ENCODE measurements at regions not wholly inside any gene's neighbourhood (a gene's known extent, or its start where the extent isn't known, plus 50 kb on each side); places are given as distances from the start of the nearest gene placed in this dataset.
"Not testable (repeated sequence)": the region's sequence is repeated elsewhere in the genome, so short reads cannot be mapped to it uniquely, and the experiment has no call there.

GRCh38 chr3:13248640-13249039 is 171.5 kb downstream of the NUP210 start:
- no peak for DNase-seq

DNA sequence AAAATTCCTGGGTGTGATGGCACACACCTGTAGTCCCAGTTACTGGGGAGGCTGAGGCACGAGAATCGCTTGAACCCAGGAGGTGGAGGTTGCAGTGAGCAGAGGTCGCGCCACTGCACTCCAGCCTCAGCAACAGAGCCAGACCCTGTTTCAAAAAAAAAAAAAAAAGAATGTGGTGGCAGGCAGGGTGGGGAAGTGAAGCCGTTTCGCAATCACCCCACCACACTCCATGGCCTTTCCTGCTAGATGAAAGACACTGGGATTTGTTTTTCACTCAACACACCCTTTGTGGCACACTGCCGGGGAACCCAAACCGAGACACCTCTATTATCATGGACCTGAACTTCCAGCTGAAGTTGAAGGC is 172.4 kb upstream of the IQSEC1 start:
- no peak for DNase-seq

GRCh38 chr3:13243586-13243985 is 170.4 kb upstream of the IQSEC1 start:
- DNase-seq: no peak

DNA sequence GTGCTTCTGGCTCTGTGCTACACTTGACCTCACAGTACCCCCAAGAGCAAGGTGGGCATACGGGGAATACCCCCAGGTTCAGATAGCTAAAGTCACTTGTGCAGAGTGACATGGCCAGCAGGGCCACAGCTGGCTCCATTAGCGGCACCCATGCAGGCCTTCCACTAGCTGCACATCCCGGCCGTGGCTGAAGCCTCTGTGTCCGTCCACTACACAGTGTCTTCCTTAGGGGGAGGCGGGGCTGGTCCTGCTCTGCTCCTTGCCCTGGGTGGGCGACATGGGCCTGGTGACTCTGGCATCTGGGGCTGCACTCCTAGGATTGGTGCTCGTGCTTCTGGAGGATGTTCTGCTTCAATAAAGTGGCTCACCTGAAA is 169.1 kb upstream of the IQSEC1 start:
- no peak for DNase-seq

- DNase-seq: no peak
Observed at GRCh38 chr3:13241621-13242363, 168.6 kb upstream of the IQSEC1 start.

DNA sequence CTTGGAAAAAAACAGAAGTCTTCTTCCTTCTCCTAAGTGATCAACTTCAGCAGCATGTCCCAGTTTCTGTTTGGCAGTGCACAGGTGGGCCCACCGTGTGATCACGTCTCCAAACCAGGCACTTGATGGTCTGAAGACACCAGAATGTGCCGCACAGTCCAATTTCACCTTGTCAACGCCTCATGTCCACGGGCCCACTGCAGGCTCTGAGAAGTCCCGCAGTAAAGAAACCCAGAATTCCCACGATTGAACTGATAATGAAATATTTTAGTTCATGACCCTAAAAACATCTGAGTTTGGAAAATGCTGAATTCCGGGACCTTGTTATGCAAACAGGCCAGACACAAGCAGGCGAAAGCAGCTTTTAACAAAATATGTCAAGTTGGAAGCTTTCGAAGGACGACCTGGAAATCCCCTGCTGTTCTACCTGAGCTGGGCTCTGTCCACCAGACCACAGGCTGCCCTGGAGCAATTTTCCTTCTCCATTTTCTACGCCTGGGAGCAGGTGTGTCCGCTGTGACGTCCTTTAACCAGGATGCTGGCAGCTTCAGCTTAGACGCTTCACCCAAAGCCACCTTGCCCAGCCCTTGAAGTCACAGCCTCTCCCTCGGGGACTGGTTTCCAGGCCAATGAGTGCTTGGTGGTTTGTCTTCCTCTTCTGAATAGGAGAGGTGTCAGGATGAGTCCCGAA is 167.8 kb upstream of the IQSEC1 start:
- no peak for DNase-seq

GRCh38 chr3:13239467-13239760 is 166.2 kb upstream of the IQSEC1 start:
- no peak for DNase-seq

DNA sequence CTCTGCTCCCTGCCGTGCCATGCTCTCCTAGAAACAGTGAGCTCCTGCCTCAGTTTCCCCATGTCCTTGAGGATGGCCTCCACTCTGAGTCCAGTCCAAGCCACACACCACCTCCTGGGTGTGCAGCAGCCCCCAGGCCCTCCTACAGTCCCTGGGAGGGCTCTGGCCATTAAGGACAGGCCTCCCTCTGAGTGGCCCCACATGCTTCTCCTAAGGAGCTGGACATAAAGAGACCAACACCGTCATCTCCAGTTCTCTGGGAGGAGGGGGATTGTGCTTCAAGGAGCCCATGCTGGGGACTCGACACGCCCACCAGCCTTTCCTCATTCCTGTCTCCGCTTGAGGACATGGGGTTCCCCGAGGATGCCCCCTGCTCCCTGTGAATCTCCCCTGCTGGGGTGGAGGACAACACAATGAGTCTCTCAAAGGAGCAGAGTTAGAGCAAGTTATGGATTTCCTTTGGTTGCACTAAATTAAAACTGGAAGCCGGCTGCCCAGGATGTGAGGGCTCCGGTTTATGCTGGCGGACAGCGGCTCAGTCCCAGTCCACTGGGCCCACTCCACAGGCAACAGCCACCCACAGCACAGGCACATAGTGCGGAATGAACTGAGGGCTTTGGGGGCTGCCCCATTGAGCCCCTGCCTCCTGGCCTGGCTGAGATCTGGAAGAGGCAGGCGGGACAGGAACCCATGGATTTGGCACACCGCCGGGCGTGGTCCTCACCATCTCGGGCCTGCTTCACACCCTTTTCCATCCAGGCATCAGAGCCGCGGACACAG is 165.6 kb upstream of the IQSEC1 start:
- no peak for DNase-seq

DNA sequence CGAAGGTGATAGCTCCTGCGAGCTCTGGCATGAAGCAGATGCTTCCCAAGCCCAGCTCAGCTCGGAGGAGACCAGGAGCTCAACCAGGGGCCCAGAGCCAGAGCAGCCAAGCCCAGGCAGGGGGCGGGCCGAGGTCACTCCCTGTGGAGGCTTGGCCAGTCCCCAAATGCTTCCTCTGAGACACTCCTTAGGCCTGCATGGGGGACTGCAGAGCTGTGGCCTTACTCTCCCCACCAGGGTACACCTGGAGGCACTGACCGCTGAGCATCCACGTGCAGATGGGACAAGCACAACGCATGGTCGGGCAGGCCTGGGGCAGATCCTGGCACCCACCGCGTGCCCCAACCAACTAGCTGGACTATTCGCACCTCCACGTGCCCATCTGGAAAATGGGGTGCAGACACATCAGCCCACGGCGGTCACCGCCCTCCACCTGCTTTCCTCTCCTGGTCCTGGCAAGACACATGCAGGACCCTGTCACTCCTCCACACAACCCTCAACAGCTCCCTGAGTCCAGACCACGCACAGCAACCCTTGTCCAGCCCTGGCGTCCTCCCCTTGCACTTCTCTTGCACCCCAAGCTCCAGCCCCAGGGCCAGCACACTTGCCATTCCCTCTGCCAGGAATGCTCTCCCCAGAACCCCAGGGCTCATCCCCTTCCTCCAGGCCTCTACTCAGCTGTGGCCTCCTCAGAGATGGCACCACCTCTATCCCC is 164.7 kb upstream of the IQSEC1 start:
- DNase-seq: no peak

- no peak for DNase-seq
Observed at GRCh38 chr3:13236557-13237173, 163.4 kb upstream of the IQSEC1 start.

- no peak for DNase-seq
Observed at GRCh38 chr3:13235897-13236296, 162.7 kb upstream of the IQSEC1 start.

GRCh38 chr3:13235079-13235478 is 161.8 kb upstream of the IQSEC1 start:
- no peak for DNase-seq

DNA sequence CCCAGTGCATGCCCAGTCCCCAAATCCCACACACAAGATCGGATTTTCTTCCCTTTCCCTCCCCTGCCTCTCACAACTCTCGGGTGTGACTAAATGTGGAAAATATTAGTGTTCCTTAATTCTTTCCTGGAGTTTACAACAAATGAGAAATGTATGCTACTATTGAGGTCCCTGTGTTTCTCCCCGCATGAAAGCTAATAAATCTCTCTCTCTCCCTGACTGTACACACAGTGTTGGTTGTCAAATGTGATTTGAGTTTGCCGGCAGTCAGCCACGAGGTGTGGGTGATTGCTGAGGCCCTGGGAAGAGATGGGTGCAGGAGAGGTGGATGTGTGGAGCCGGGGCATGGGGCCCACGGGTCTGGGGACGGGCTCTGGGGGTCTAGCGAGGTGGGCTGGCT is 161.4 kb upstream of the IQSEC1 start:
- no peak for DNase-seq

DNA sequence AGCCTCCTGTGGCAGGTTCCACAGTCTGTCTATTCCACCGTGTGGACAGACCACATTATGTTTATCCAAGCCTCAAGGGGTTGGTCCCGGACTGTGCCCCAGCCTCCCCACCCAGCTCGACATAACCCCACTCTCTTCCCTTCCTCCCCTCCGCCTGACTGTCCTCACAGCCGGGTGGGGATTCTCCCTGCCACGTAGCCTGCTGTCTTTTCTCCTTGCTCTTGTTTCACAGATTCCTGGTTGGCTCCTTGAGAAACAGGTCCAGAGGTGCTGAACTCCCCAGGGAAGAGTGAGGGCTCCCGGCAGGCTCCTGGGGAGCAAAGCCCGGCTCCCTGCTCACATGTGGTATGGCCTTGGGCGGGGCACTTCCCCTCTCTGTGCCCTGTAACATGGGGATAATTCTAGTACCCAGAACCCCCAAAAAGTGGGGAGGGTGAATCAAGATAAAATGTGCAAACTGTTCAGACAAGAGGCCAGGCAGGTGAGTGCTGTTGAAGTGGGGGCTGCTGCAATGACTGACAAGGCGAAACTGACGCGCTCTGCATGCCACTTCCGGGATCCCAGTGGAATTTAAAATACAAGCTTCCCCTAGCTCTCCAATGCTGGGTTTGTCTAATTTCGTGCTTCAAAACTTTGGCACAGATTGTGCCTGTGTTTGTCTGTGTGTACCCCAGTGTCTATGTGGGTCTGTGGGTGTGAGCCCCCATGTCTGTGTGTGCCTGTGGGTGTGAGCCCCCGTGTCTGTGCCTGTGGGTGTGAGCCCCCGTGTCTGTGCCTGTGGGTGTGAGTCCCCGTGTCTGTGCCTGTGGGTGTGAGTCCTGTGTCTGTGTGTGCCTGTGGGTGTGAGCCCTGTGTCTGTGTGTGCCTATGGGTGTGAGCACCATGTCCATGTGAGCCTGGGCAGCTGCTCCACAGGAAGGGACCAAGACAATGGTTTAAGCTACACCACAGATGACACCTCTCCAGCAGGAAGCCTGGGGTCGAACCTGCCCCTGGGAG is 160.6 kb upstream of the IQSEC1 start:
- DNase-seq: no peak

- peak; percentile 30 for DNase-seq
Observed at GRCh38 chr3:13231781-13232666, 158.8 kb upstream of the IQSEC1 start.

DNA sequence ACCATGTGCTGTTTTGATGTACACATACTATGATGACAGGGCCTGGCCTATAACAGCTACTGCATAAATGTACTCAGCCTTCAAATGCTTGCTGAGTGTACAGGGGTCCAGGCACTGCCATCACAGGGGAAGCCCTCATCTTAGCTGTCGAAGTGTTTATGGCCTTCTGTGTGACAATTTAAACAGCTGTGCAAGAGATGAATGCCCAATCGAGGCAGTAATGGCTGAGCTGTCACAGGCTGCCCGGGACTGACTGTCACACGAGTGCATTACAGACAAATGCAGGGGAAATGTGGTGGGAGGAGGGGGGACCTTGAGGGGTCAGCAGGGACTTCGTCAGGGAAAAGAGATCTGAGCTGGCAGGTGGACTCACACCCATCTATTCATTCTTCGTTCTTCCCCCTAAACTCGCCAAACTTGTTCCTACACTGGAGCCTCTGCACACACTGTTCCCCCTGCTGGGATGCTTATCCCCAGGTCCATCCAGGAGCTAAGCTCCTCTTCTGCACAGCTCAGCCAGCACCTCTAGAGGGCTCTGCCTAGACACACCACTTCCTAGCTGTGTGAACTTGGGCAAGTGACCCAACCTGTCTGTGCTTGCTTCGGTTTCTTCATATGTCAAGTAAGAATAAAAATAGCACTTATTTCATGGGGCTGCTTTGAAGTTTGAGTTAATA is 156.2 kb upstream of the IQSEC1 start:
- no peak for DNase-seq

DNA sequence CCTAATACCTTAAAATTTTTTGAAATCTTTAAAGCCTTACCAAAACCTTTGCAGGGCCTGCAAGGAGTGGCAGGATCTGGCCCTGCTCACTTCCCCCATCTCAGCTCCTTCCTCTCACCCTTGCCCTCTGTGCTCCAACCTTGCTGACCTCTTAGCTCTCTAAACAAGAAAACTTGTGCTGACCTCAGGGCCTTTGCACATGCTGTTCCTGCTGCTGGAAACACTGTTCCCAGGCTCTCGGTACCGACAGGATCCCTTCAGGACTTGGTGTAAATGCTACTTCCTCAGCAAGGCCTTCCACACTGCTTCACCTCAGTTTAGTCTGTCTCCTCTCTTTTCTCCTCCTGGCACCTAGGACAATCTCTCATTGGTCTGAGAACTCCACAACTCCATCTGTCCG is 155.4 kb upstream of the IQSEC1 start:
- no peak for DNase-seq

DNA sequence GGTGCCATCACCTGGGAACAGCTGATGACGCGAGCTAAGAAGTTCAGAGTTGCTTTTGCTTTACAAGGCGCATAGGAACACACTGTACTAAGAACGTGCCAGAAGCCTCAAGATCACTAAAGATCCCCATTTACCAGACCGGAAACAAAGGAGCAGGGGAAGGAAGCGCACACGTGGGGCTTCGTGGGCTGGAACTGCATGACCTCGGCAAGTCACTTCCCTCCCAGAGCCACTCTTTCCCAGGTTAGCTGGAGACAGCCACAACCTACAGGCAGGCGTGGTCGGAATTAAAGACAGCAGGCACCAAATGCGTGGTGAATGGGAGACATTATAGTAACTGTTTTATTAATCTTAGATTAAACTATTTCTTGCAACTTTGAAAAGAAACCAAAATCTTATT is 154.9 kb upstream of the IQSEC1 start:
- DNase-seq: not testable (repeated sequence)
